Right kidney (tissue), 1 donor: ENCODE measurements at regions not wholly inside any gene's neighbourhood (a gene's known extent, or its start where the extent isn't known, plus 50 kb on each side); places are given as distances from the start of the nearest gene placed in this dataset.

Experiments
- DNase-seq: peaks from one replicate; pipeline ENCODE4 v3.0.0-alpha.2; 2016

- DNase-seq: no peak
Measured at GRCh38 chr12:125577334-125577733, 512.1 kb downstream of the AACS start.

GRCh38 chr12:125579916-125580315 is 514.7 kb downstream of the AACS start:
- DNase-seq: no peak

- no peak for DNase-seq
Measured at GRCh38 chr12:125583071-125583470, 517.8 kb downstream of the AACS start.

GRCh38 chr12:125586441-125586840 is 521.2 kb downstream of the AACS start:
- no peak for DNase-seq

GRCh38 chr12:125593269-125593668 is 528.0 kb downstream of the AACS start:
- no peak for DNase-seq

- DNase-seq: no peak
Measured at GRCh38 chr12:125604976-125605375, 539.7 kb downstream of the AACS start.

GRCh38 chr12:125606312-125606711 is 541.1 kb downstream of the AACS start:
- DNase-seq: no peak

- no peak for DNase-seq
Measured at GRCh38 chr12:125610292-125610691, 545.1 kb downstream of the AACS start.

GRCh38 chr12:125610971-125611370 is 545.7 kb downstream of the AACS start:
- DNase-seq: no peak

GRCh38 chr12:125614058-125614457 is 548.8 kb downstream of the AACS start:
- DNase-seq: no peak

GRCh38 chr12:125619723-125620122 is 554.5 kb downstream of the AACS start:
- no peak for DNase-seq

GRCh38 chr12:125633686-125634085 is 568.5 kb downstream of the AACS start:
- DNase-seq: no peak

GRCh38 chr12:125634813-125635212 is 569.6 kb downstream of the AACS start:
- no peak for DNase-seq

- DNase-seq: no peak
Measured at GRCh38 chr12:125639826-125640225, 574.6 kb downstream of the AACS start.

GRCh38 chr12:125643055-125643454 is 577.8 kb downstream of the AACS start:
- DNase-seq: no peak

GRCh38 chr12:125645724-125646123 is 580.5 kb downstream of the AACS start:
- DNase-seq: no peak

- DNase-seq: no peak
Measured at GRCh38 chr12:125650587-125650986, 585.4 kb downstream of the AACS start.

GRCh38 chr12:125651625-125652024 is 586.4 kb downstream of the AACS start:
- DNase-seq: no peak

GRCh38 chr12:125652681-125653080 is 587.4 kb downstream of the AACS start:
- no peak for DNase-seq

GRCh38 chr12:125657681-125658080 is 592.4 kb downstream of the AACS start:
- no peak for DNase-seq

- no peak for DNase-seq
Measured at GRCh38 chr12:125674554-125675338, 609.5 kb downstream of the AACS start.

GRCh38 chr12:125676366-125676765 is 611.1 kb downstream of the AACS start:
- DNase-seq: no peak

GRCh38 chr12:125677829-125678228 is 612.6 kb downstream of the AACS start:
- DNase-seq: no peak

GRCh38 chr12:125678589-125678993 is 613.4 kb downstream of the AACS start:
- DNase-seq: no peak
